Inflammatory macrophage treated with lipopolysaccharide for 4 hours (primary cell): ENCODE measurements at regions not wholly inside any gene's neighbourhood (a gene's known extent, or its start where the extent isn't known, plus 50 kb on each side); places are given as distances from the start of the nearest gene placed in this dataset.

Experiments used
- DNase-seq: peaks from one replicate; pipeline ENCODE4 v3.0.0-alpha.2; 2020

DNA sequence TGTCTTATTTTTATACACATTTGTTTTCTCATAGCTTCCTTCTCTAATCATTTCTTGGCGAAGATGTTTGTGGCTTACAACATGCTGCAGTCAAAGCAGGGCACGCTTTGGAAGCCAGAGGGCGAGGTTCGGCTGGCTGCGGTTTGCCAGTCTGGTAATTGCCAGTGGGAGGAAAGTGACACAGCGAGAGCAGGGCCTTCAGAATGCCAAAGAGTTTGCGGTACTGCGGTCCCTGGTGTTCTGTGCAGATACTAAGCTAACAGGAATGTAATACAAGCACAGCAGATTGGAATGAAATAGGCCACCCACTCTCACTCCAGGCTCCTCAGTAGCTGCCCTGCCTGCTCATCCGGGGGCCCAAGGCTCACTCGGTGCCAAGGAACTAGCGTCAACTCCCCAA is 58.7 kb upstream of the TGM3 start:
- DNase-seq = peak; percentile 23

GRCh38 chr20:2238601-2239000 is 57.2 kb upstream of the TGM3 start:
- DNase-seq = no peak

GRCh38 chr20:2240835-2241234 is 55.0 kb upstream of the TGM3 start:
- no peak for DNase-seq

GRCh38 chr20:2242678-2243077 is 53.1 kb upstream of the TGM3 start:
- DNase-seq = no peak

DNA sequence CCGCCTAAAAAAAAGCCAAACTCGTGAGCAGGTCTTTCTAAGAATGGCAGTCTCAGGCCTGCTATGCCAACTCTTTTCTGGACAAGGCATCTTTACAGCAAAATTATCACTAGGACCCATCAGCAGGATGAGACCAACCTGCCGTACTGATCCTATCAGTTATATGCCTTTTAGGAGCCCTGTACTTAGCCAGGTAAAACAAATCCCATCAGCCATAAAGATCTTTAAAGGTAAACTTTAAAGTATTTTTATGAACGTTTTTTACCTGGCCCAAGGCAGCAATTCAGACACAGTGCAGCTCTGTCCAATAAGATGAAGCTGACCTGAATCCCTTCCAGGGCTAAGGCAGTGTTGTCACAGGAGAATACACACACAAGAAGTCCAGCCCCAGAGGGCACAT is 51.3 kb upstream of the TGM3 start:
- DNase-seq = no peak

GRCh38 chr20:2244993-2245392 is 50.8 kb upstream of the TGM3 start:
- DNase-seq = no peak

DNA sequence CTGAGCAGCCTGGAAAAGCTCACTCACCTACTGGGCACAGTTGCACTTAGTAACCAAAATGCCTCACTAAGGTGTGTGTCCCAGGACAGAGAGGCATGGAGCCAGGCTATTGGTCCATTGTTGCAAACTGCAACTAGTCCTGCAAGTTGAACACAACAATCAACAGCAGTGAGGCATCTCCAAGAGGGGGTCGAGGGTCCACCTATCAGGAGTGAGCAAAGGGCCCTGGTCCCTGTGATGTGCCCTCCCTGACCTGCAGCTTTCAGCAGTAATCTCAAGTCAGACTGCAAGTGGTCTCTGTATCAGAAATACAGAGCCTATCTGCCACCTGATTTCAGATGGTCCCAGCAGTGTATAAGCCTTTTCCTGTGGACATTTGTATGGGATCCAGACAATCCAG is 50.2 kb upstream of the TGM3 start:
- no peak for DNase-seq
